ENCODE measurements at regions not wholly inside any gene's neighbourhood (a gene's known extent, or its start where the extent isn't known, plus 50 kb on each side); places are given as distances from the start of the nearest gene placed in this dataset.

- DNase-seq, result no peak
- no peaks in the 10 kb centered on the region for H4K20me1 ChIP-seq (ENCODE audit: insufficient read depth)
- no peaks in the 10 kb centered on the region for H3K9me3 ChIP-seq
- TF ChIP-seq TAF1 (IDR thresholded peaks at IDR 0.05; ENCODE audit: borderline replicate concordance, low read depth, low read length), result no peak
- TF ChIP-seq MEF2A (IDR thresholded peaks at IDR 0.05; ENCODE audit: borderline replicate concordance, low read depth), result no peak
- TF ChIP-seq REST (IDR thresholded peaks at IDR 0.05; ENCODE audit: low read depth, low read length), result no peak
- no peak for TF ChIP-seq CTCF (IDR thresholded peaks at IDR 0.05)
- TF ChIP-seq MAX (IDR thresholded peaks at IDR 0.05; ENCODE audit: low read depth), result no peak
- TF ChIP-seq CHD2 (IDR thresholded peaks at IDR 0.05; ENCODE audit: low read length, partially characterized antibody), result no peak
- TF ChIP-seq RFX5 (IDR thresholded peaks at IDR 0.05; ENCODE audit: low read length), result no peak
- no peak for TF ChIP-seq NFIC (IDR thresholded peaks at IDR 0.05; ENCODE audit: borderline replicate concordance)
- no peaks in the 10 kb centered on the region for H3K79me2 ChIP-seq (ENCODE audit: insufficient read depth)
- H3K27me3 ChIP-seq (ENCODE audit: insufficient read depth), result no peaks in the 10 kb centered on the region
- ChIA-PET CTCF (interaction anchor here (1.6 to 3.1 kb wide), 2 partner anchors 160 to 529 kb away, joined by 3 to 26 read pairs; no protein-coding TSS in a partner anchor), POLR2A (no interaction called here)
- peaks cover 24 to 40% of the 10 kb centered on the region in 2 experiments for H3K4me1 ChIP-seq (ENCODE audit: control insufficient read depth in 1 of 2, insufficient read depth in 2 of 2, low read depth in 1 of 2, low read length in 1 of 2)
- H3K9ac ChIP-seq, result no peak overlapping the region
- peaks cover 13% of the 10 kb centered on the region for H3F3A ChIP-seq (replicated peaks; ENCODE audit: insufficient read depth)
- no peaks in the 10 kb centered on the region for H3K36me3 ChIP-seq (replicated peaks in 1 of 2; ENCODE audit: control insufficient read depth in 1 of 2, insufficient read depth in 2 of 2, low read length in 1 of 2)
- H3K4me3 ChIP-seq (ENCODE audit: low read depth in 2 of 2, low read length in 1 of 2), result no peak overlapping the region
- H3K27ac ChIP-seq (ENCODE audit: low read depth in 2 of 2, low read length in 1 of 2), result peak overlapping the region in 1 of 2 experiments; percentile 99; a peak in 2 of 4 replicates
- no peak overlapping the region for H3K4me2 ChIP-seq
- WGBS (ENCODE audit: low lambda C conversion rate), result 92% methylated on average over 2 of the region's 2 CpGs
- no peaks in the 10 kb centered on the region for H3K9me2 ChIP-seq
- no peak overlapping the region for H2AFZ ChIP-seq (ENCODE audit: low read depth)
Observed at GRCh38 chr4:53704329-53704728, 113.0 kb upstream of the LNX1 start.

GRCh38 chr4:53703267-53703655 is 112.0 kb upstream of the LNX1 start:
- CTCF ChIA-PET, result interaction anchor here (0.5 to 3.1 kb wide), 10 partner anchors 9 to 688 kb away, joined by 3 to 26 read pairs (median 4); no protein-coding TSS in a partner anchor
- Histone ChIP-seq H3K9me3 (no peaks in the 10 kb centered on the region), H3K79me2 (ENCODE audit: insufficient read depth) (no peaks in the 10 kb centered on the region), H4K20me1 (ENCODE audit: insufficient read depth) (no peaks in the 10 kb centered on the region), H2AFZ (ENCODE audit: low read depth) (peak overlapping the region; percentile 58), H3K27me3 (ENCODE audit: insufficient read depth) (no peaks in the 10 kb centered on the region), H3F3A (replicated peaks; ENCODE audit: insufficient read depth) (peaks cover 13% of the 10 kb centered on the region), H3K27ac (ENCODE audit: low read depth in 2 of 2, low read length in 1 of 2) (peak overlapping the region; percentile 81 to 99), H3K9me2 (no peaks in the 10 kb centered on the region), H3K4me2 (peak overlapping the region; percentile 74), H3K9ac (peak overlapping the region; percentile 56; the same call in 1 of the 2 replicates), H3K4me1 (ENCODE audit: control insufficient read depth in 1 of 2, insufficient read depth in 2 of 2, low read depth in 1 of 2, low read length in 1 of 2) (peaks cover 24 to 40% of the 10 kb centered on the region in 2 experiments), H3K36me3 (replicated peaks in 1 of 2; ENCODE audit: control insufficient read depth in 1 of 2, insufficient read depth in 2 of 2, low read length in 1 of 2) (no peaks in the 10 kb centered on the region), H3K4me3 (ENCODE audit: low read depth in 2 of 2, low read length in 1 of 2) (no peak overlapping the region)
- POLR2A ChIA-PET, result interaction anchor here (0.9 to 1.7 kb wide), 14 partner anchors 11 to 707 kb away, joined by 3 to 16 read pairs (median 4); partner anchors contain the start of genes FIP1L1 and PDGFRA
- DNase-seq, result peak; percentile 23
- WGBS (ENCODE audit: low lambda C conversion rate), result 29% methylated on average over 7 of the region's 7 CpGs
- TF ChIP-seq TCF12 (IDR thresholded peaks at IDR 0.05), result no peak
- TF ChIP-seq MXI1 (IDR thresholded peaks at IDR 0.05; ENCODE audit: low read depth, low read length), result no peak
- no peak for TF ChIP-seq POLR2AphosphoS5 (IDR thresholded peaks at IDR 0.05; ENCODE audit: low read depth, low read length)
- TF ChIP-seq CTCF (IDR thresholded peaks at IDR 0.05), result no peak
- TF ChIP-seq GABPA (IDR thresholded peaks at IDR 0.05; ENCODE audit: low read depth), result no peak
- TF ChIP-seq SMC3 (IDR thresholded peaks at IDR 0.05; ENCODE audit: low read depth, low read length), result no peak
- TF ChIP-seq EZH2phosphoT487 (IDR thresholded peaks at IDR 0.05; ENCODE audit: borderline replicate concordance, low read depth), result no peak
- no peak for TF ChIP-seq PBX3 (IDR thresholded peaks at IDR 0.05)
- no peak for TF ChIP-seq YY1 (IDR thresholded peaks at IDR 0.05; ENCODE audit: low read depth)
- no peak for TF ChIP-seq SIN3A (IDR thresholded peaks at IDR 0.05; ENCODE audit: borderline replicate concordance, low read depth, low read length)
- TF ChIP-seq NFIC (IDR thresholded peaks at IDR 0.05; ENCODE audit: borderline replicate concordance), result no peak
- TF ChIP-seq JUND (IDR thresholded peaks at IDR 0.05), result no peak
- no peak for TF ChIP-seq FOXM1 (IDR thresholded peaks at IDR 0.05; ENCODE audit: low read depth)
- no peak for TF ChIP-seq NRF1 (IDR thresholded peaks at IDR 0.05; ENCODE audit: low read depth, low read length)
